Gastrocnemius medialis (tissue), 4 donors: ENCODE measurements at regions not wholly inside any gene's neighbourhood (a gene's known extent, or its start where the extent isn't known, plus 50 kb on each side); places are given as distances from the start of the nearest gene placed in this dataset.

Experiments
- CTCF ChIP-seq, 5 experiments: fragments of 450-650 bp in 3 of 5; fragments of 200-600 bp in 2 of 5; sonication (generic) in 2 of 5; IDR thresholded peaks in 4 of 5; conservative IDR thresholded peaks in 1 of 5; 1 replicate in 4 of 5; 2 replicates in 1 of 5; pipeline ENCODE4 v1.5.1; 2016 to 2019; ENCODE audit warnings: antibody characterized with exemption in 5 of 5, mild to moderate bottlenecking in 3 of 5, moderate library complexity in 3 of 5
- POLR2A ChIP-seq, 2 donors: fragments of 450-650 bp; IDR thresholded peaks; one replicate each; pipeline ENCODE4 v1.6.1; 2017; ENCODE audit warnings: antibody characterized with exemption in 2 of 2, mild to moderate bottlenecking in 2 of 2, moderate library complexity in 2 of 2

GRCh38 chr2:181745796-181746540 is 65.7 kb upstream of the NEUROD1 start:
- TF ChIP-seq CTCF (IDR thresholded peaks at IDR 0.05 in 4 of 5, conservative IDR thresholded peaks at IDR 0.05 in 1 of 5) (no peak), POLR2A (IDR thresholded peaks at IDR 0.05) (no peak)
